Mammary epithelial cell (primary cell): ENCODE measurements at regions not wholly inside any gene's neighbourhood (a gene's known extent, or its start where the extent isn't known, plus 50 kb on each side); places are given as distances from the start of the nearest gene placed in this dataset.

Source experiments
- CTCF ChIP-seq, 2 donors: IDR thresholded peaks in 1 of 2; conservative IDR thresholded peaks in 1 of 2; 2 replicates each; pipeline ENCODE4 v1.5.1; 2011 to 2012; ENCODE audit warnings: inconsistent platforms in 2 of 2, low read length in 2 of 2, mild to moderate bottlenecking in 2 of 2, control low read depth in 1 of 2, low read depth in 1 of 2; ENCODE audit not compliant: insufficient read depth in 1 of 2; ENCODE audit errors: extremely low read depth in 1 of 2
- EZH2 ChIP-seq: IDR thresholded peaks from 2 replicates; pipeline ENCODE4 v1.6.1; 2012; ENCODE audit warnings: low read length, inconsistent platforms, borderline replicate concordance

- no peak for TF ChIP-seq CTCF (conservative IDR thresholded peaks at IDR 0.05 in 1 of 2, IDR thresholded peaks at IDR 0.05 in 1 of 2; ENCODE audit: extremely low read depth in 1 of 2, insufficient read depth in 1 of 2, low read depth in 1 of 2, low read length in 2 of 2)
- no peak for TF ChIP-seq EZH2
Observed at GRCh38 chr3:191543897-191544296, 82.9 kb downstream of the PYDC2 start.
